DMS79 (cell line): ENCODE measurements at regions not wholly inside any gene's neighbourhood (a gene's known extent, or its start where the extent isn't known, plus 50 kb on each side); places are given as distances from the start of the nearest gene placed in this dataset.
"Not testable (repeated sequence)": the region's sequence is repeated elsewhere in the genome, so short reads cannot be mapped to it uniquely, and the experiment has no call there.

Source experiments
- DNase-seq: peaks from one replicate; lab custom pipeline; 2025; lab: John Stamatoyannopoulos, UW

DNA sequence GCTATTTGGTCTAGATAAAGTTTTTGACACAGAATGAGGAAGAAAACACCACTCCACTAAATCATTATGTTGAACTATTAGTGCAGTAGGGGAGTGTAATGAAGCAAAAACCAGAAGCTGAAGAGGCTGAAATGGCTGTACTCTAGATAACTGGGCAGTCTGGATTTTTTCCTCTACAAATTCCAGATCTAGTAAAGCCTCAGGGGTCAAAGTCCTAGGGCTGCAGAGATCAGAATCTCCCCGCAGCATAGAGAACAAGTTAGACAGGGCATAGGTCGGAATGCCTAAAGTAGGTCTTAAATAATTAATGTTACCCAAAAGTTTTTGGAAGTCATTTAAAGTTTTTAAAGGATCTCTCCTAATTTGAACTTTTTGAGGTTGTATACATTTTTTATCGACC is 180.9 kb downstream of the OTOP1 start:
- not testable (repeated sequence) for DNase-seq

DNA sequence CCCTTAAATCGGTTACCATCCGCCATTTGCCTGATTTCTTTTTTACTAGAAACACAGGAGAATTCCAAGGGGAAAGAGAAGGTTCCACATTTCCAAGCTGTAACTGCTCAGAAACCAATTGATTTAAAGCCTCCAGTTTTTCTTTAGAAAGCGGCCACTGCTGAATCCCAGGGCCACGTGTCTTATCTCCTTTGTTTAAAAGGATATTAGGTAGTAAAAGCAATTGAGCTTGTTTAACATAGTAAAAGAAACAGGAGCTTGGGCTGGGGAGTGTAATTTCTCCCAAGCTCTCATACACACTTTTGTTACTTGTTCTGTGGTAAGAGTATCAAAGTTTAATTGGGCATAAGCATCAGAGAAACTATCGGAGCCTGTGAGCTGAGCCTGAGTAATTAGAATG is 180.0 kb downstream of the OTOP1 start:
- DNase-seq = not testable (repeated sequence)

DNA sequence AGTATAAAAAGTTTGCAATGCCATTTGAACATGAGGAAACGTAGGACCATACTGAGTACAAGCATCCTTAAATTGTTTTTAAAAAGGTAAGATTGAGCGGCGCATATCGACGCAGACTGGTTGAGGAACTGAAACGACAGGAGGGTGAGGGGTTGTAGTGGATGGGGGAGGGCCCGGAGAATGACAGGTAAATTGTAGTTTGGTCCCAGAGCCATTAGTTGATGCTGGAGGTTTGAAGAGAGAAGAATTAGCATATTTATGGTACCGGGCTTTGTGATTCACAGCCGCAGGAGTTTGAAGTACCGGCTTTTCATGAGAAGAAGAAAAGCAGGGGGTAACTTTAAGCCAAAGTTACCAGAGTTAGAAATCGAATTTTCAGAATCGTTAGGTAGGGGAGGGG is 179.5 kb downstream of the OTOP1 start:
- not testable (repeated sequence) for DNase-seq

- not testable (repeated sequence) for DNase-seq
These were observed 178.5 kb downstream of the OTOP1 start for GRCh38 chr4:4048227-4048626.

- DNase-seq = not testable (repeated sequence)
These were observed 175.9 kb downstream of the OTOP1 start for GRCh38 chr4:4050781-4051180.

GRCh38 chr4:4052933-4053332 is 173.8 kb downstream of the OTOP1 start:
- DNase-seq = not testable (repeated sequence)

- not testable (repeated sequence) for DNase-seq
These were observed 169.5 kb downstream of the OTOP1 start for GRCh38 chr4:4057226-4057625.

GRCh38 chr4:4084171-4084570 is 142.6 kb downstream of the OTOP1 start:
- DNase-seq = not testable (repeated sequence)

DNA sequence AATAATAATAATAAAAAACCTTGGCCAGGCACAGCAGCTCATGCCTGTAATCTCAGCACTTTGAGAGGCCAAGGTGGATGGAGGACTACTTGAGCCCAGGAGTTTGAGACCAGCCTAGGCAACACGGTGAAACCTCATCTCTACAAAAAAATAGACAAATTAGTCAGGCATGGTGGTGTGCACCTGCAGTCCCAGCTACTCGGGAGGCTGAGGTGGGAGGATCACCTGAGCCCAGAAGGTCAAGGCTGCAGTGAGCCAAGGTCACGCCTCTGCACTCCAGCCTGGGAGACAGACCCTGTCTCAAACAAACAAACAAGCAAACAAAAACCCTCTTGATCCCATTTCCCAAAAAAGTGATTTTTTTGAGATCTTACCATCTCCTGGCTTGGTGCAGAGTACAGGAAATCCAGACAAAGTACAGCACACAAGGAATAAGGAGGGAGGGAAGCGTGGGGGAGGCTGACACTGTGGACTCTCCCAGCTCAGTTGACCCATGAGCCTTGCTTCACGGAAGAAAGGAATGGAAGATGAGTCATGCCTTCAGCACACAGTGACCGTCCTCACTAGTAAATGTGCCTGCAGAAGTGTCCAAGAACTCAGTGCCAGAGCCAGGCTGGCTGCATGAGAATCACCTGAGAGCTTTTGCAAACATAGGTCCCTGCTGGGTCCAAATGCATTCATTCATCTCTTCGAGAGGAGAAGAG is 136.9 kb downstream of the OTOP1 start:
- DNase-seq = not testable (repeated sequence)

- not testable (repeated sequence) for DNase-seq
These were observed 136.0 kb downstream of the OTOP1 start for GRCh38 chr4:4090720-4091119.

DNA sequence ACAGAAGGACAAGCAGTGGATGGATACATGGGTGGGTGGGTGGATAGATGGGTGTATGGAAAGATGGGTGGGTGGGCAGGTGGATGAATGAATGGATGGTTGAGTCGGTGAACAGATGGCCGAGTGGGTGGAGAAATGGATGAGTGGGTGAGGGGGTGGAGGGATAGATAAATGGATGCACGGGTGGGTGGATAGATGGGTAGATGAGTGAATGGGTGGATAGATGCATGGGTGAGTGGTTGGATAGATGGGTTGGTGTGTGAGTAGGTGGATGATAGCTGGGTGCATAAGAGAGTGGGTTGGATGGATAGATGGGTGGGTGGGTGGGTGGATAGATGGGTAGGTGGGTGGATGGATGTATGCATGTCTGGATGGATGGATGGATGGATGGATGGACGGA is 134.6 kb downstream of the OTOP1 start:
- not testable (repeated sequence) for DNase-seq

GRCh38 chr4:4099610-4100009 is 127.1 kb downstream of the OTOP1 start:
- not testable (repeated sequence) for DNase-seq

GRCh38 chr4:4106923-4107322 is 119.8 kb downstream of the OTOP1 start:
- DNase-seq = not testable (repeated sequence)

- not testable (repeated sequence) for DNase-seq
These were observed 119.2 kb downstream of the OTOP1 start for GRCh38 chr4:4107411-4108107.

- DNase-seq = not testable (repeated sequence)
These were observed 111.3 kb downstream of the OTOP1 start for GRCh38 chr4:4115381-4115780.

GRCh38 chr4:4116901-4117300 is 109.8 kb downstream of the OTOP1 start:
- not testable (repeated sequence) for DNase-seq

GRCh38 chr4:4134368-4134767 is 92.4 kb downstream of the OTOP1 start:
- DNase-seq = not testable (repeated sequence)

DNA sequence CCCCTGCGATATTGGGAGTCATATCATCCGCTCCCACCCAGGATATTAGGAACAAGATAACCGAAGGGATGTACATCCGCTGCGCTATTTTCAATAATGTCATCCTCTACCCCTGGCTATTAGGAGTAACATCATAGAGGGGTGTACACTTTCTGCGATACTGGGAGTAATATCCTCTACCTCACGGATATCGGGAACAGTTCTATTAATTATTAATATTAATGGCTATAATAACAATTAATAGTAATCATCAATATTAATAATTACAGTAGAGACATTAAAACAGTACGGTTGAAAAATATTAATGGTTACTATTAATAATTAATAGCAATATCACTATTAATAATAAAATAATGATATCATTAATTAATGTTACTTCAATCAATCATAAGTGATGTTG is 90.1 kb downstream of the OTOP1 start:
- DNase-seq = not testable (repeated sequence)
